NT2/D1 (cell line): ENCODE measurements at regions not wholly inside any gene's neighbourhood (a gene's known extent, or its start where the extent isn't known, plus 50 kb on each side); places are given as distances from the start of the nearest gene placed in this dataset.

Source experiments
- YY1 ChIP-seq: IDR thresholded peaks from 2 replicates; pipeline ENCODE4 v1.6.1; 2011; ENCODE audit not compliant: insufficient read length, insufficient read depth
- ZNF274 ChIP-seq: IDR thresholded peaks from 2 replicates; pipeline ENCODE4 v1.6.1; 2011; ENCODE audit warnings: mild to moderate bottlenecking, low read depth, low read length

GRCh38 chr18:66196805-66197204 is 407.1 kb downstream of the CDH19 start:
- no peak for TF ChIP-seq YY1
- no peak for TF ChIP-seq ZNF274
